Sigmoid colon (tissue), 4 donors: ENCODE measurements at regions not wholly inside any gene's neighbourhood (a gene's known extent, or its start where the extent isn't known, plus 50 kb on each side); places are given as distances from the start of the nearest gene placed in this dataset.

Experiments used
- CTCF ChIP-seq, 4 experiments: fragments of 450-650 bp in 3 of 4; fragments of 200-600 bp in 1 of 4; IDR thresholded peaks; one replicate each; pipeline ENCODE4 v1.5.1; 2016 to 2019; ENCODE audit warnings: antibody characterized with exemption in 4 of 4, mild to moderate bottlenecking in 3 of 4, moderate library complexity in 2 of 4
- EP300 ChIP-seq, 4 donors: sonication (generic); formaldehyde crosslinking; IDR thresholded peaks; one replicate each; pipeline ENCODE4 v1.6.1; 2017; ENCODE audit warnings: antibody characterized with exemption in 4 of 4

- TF ChIP-seq CTCF (IDR thresholded peaks at IDR 0.05) (no peak), EP300 (IDR thresholded peaks at IDR 0.05) (no peak)
These were observed 78.9 kb upstream of the MAP1LC3B2 start for GRCh38 chr12:116480210-116480810.
